Thyroid gland (tissue), 4 donors: ENCODE measurements at regions not wholly inside any gene's neighbourhood (a gene's known extent, or its start where the extent isn't known, plus 50 kb on each side); places are given as distances from the start of the nearest gene placed in this dataset.

Source experiments
- DNase-seq, 2 donors: peaks; one replicate each; pipeline ENCODE4 v3.0.0-alpha.2; 2019
- H3K27ac ChIP-seq, 3 donors: fragments of 200-600 bp; sonication (generic); 1 replicate in 2 of 3; 2 replicates in 1 of 3; pipeline ENCODE4 v1.5.1; 2016 to 2019; ENCODE audit warnings: mild to moderate bottlenecking in 1 of 3, moderate library complexity in 1 of 3
- H3K27me3 ChIP-seq: fragments of 200-600 bp; sonication (generic); one replicate; pipeline ENCODE4 v1.5.1; 2019
- H3K36me3 ChIP-seq, 2 donors: fragments of 200-600 bp; sonication (generic); one replicate each; pipeline ENCODE4 v1.5.1; 2016 to 2019
- H3K4me1 ChIP-seq, 2 donors: fragments of 200-600 bp; sonication (generic); one replicate each; pipeline ENCODE4 v1.5.1; 2017 to 2019
- H3K4me3 ChIP-seq, 3 donors: fragments of 200-600 bp; sonication (generic); replicated peaks in 1 of 3; 1 replicate in 2 of 3; 2 replicates in 1 of 3; pipeline ENCODE4 v1.5.1; 2016; ENCODE audit warnings: mild to moderate bottlenecking in 1 of 3
- H3K9me3 ChIP-seq: fragments of 200-600 bp; sonication (generic); one replicate; pipeline ENCODE4 v1.5.1; 2017
- POLR2A ChIP-seq, 2 donors: fragments of 450-650 bp; IDR thresholded peaks; one replicate each; pipeline ENCODE4 v1.6.1; 2017; ENCODE audit warnings: antibody characterized with exemption in 2 of 2, mild to moderate bottlenecking in 2 of 2, moderate library complexity in 1 of 2
- WGBS, 2 donors: methylation state at CpG; one replicate each; pipeline ENCODE4 v1.1.5; 2017; 5-methylcytosine and 5-hydroxymethylcytosine counted together
- intact Hi-C: fragments of 100-400 bp; cut with DNase I; formaldehyde crosslinking; loops from one replicate; pipeline ENCODE4 v1.15.1; 2023
- TF ChIP-seq, protein P1 (sequence below), 6 experiments: fragments of 200-600 bp in 3 of 6; fragments of 450-650 bp in 3 of 6; sonication (generic) in 3 of 6; IDR thresholded peaks; one replicate each; pipeline ENCODE4 v1.5.1; 2016 to 2019; ENCODE audit warnings: antibody characterized with exemption in 6 of 6, mild to moderate bottlenecking in 2 of 6, inconsistent platforms in 1 of 6, moderate library complexity in 1 of 6

DNA sequence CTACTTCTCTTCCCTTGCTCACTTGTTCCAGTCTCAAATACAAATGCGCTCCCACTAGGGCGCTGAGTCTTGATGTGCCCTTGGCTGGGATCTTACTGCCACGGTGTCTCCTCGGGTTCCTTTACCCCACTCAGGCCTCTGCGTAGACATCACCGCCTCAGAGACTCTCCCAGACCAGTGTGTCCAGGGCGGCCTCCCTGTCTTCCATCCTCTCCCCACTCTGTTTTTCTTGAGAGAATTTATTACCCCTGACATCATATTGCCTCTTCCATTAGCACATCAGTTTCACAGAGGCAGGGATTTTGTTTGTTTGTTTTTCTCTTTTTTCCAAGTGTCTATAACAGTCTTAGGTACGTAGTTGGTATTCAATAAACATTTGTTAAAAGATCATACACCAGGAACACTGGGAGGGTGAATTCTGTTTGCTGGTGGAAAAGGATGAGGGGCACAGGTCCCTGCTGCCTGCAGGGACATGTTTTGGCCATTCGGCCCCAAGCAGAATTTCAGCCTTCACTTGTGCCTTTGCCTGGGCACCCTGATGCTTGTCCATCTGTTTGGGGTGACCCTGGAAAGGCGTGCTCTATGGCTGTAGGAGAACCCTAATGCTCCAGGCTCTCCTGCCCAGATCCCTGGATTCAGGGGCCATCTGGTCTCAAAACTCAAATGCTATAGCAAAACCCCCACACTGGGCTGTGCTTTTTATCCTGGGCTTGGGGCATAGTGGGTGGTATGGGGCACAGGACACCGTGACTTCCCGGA is 55.0 kb downstream of the RPL37A start:
- H3K27ac ChIP-seq, result no peak overlapping the region

DNA sequence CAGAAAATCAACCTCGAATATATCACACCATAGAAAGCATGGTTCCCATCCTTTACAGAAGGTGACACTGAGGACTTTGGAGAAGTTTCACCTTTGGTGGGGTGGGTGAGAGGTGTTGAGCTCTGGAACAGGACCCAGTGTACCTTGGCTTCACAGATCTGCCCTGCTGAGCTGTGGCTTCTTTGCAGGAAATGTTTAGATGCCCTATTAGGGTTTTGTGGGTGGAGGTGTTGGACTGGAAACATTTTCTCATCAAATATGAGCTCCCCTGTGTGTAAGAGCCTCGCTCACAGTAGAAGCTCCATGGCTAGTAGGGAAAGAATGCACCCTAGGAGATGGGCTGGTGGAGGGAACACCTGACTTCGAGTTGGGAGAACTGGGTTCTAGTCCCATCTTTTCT is 55.6 kb downstream of the RPL37A start:
- intact Hi-C loops, result no loop called here
- DNase-seq, result no peak
- Histone ChIP-seq H3K27me3 (no peaks in the 10 kb centered on the region), H3K36me3 (no peaks in the 10 kb centered on the region), H3K9me3 (no peaks in the 10 kb centered on the region), H3K4me3 (no peak overlapping the region), H3K27ac (peak overlapping the region; percentile 74 to 88 (median 78)), H3K4me1 (peaks cover 22 to 26% of the 10 kb centered on the region in 2 donors)
- WGBS, 2 donors, result 94 to 97% methylated on average over 3 of the region's 3 CpGs
- TF ChIP-seq, protein P1, sequence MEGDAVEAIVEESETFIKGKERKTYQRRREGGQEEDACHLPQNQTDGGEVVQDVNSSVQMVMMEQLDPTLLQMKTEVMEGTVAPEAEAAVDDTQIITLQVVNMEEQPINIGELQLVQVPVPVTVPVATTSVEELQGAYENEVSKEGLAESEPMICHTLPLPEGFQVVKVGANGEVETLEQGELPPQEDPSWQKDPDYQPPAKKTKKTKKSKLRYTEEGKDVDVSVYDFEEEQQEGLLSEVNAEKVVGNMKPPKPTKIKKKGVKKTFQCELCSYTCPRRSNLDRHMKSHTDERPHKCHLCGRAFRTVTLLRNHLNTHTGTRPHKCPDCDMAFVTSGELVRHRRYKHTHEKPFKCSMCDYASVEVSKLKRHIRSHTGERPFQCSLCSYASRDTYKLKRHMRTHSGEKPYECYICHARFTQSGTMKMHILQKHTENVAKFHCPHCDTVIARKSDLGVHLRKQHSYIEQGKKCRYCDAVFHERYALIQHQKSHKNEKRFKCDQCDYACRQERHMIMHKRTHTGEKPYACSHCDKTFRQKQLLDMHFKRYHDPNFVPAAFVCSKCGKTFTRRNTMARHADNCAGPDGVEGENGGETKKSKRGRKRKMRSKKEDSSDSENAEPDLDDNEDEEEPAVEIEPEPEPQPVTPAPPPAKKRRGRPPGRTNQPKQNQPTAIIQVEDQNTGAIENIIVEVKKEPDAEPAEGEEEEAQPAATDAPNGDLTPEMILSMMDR (IDR thresholded peaks at IDR 0.05), result no peak
- TF ChIP-seq POLR2A (IDR thresholded peaks at IDR 0.05), result no peak

More for the DNA sequence above, 55.0 kb downstream of the RPL37A start:
- 96 to 97% methylated on average over 11 to 12 of the region's 12 CpGs for WGBS, 2 donors
- intact Hi-C loops, result no loop called here
- Histone ChIP-seq H3K4me3 (no peak overlapping the region), H3K4me1 (peaks cover 29 to 32% of the 10 kb centered on the region in 2 donors), H3K9me3 (no peaks in the 10 kb centered on the region), H3K27me3 (no peaks in the 10 kb centered on the region), H3K36me3 (no peaks in the 10 kb centered on the region)
- DNase-seq, result no peak
- no peak for TF ChIP-seq POLR2A (IDR thresholded peaks at IDR 0.05)
- TF ChIP-seq, protein P1 (IDR thresholded peaks at IDR 0.05), result no peak

DNA sequence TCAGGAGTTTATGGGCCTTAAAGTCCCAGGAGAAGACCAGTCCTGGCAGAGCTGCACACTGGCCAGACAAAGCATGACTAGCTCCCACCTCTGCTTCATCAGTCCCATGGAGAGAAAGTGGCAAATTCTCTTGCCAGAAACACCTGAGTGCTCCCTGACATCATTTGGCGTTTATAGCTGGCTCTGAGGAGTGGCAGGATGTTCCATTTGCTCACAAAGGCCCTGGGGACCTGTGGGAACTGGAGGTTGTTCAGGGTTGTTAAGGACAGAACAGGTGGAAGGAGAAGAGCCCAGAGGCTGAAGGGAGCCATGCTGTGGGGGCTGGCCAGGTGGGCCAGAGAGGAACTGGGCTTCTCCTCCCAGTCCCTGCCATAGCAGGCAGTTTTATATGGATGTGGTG is 56.1 kb downstream of the RPL37A start:
- TF ChIP-seq, protein P1 (IDR thresholded peaks at IDR 0.05), result no peak
- no peak for TF ChIP-seq POLR2A (IDR thresholded peaks at IDR 0.05)
- Histone ChIP-seq H3K4me1 (peaks cover 21 to 25% of the 10 kb centered on the region in 2 donors), H3K36me3 (no peaks in the 10 kb centered on the region), H3K4me3 (no peak overlapping the region), H3K27ac (peak overlapping the region; percentile 74 to 88 (median 78)), H3K9me3 (no peaks in the 10 kb centered on the region), H3K27me3 (no peaks in the 10 kb centered on the region)
- DNase-seq, result peak; percentile 29 to 38
- intact Hi-C loops, result no loop called here
- WGBS, 2 donors, result 0 to 29% methylated on average over 1 of the region's 1 CpG

DNA sequence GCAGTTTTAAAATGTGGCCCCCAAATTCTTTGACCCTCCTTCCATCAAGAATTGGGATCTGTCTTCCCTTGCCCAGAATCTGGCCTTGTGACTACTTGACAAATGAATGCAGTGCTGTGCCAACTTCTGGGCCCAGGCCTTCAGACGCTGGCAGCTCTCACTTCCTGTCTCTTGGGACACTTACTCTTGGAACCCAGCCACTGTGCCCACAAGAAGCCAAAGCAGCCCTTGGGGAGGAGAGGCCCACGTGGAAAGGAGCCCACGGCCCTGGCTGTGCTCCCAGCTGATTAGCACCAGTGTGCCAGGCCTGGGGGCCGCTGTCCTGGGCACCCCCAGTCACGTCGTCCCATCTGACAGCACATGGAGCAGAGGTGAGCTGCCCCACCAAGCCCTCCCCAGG is 56.6 kb downstream of the RPL37A start:
- Histone ChIP-seq H3K27ac (peak overlapping the region; percentile 74 to 88 (median 78)), H3K4me3 (no peak overlapping the region), H3K36me3 (no peaks in the 10 kb centered on the region), H3K4me1 (peaks cover 21 to 25% of the 10 kb centered on the region in 2 donors), H3K9me3 (no peaks in the 10 kb centered on the region), H3K27me3 (no peaks in the 10 kb centered on the region)
- peak; percentile 96 for DNase-seq
- intact Hi-C loops, result no loop called here
- no peak for TF ChIP-seq POLR2A (IDR thresholded peaks at IDR 0.05)
- TF ChIP-seq, protein P1 (IDR thresholded peaks at IDR 0.05), result peak in 1 of 6 experiments; percentile 15
- 16 to 23% methylated on average over 6 of the region's 6 CpGs for WGBS, 2 donors

DNA sequence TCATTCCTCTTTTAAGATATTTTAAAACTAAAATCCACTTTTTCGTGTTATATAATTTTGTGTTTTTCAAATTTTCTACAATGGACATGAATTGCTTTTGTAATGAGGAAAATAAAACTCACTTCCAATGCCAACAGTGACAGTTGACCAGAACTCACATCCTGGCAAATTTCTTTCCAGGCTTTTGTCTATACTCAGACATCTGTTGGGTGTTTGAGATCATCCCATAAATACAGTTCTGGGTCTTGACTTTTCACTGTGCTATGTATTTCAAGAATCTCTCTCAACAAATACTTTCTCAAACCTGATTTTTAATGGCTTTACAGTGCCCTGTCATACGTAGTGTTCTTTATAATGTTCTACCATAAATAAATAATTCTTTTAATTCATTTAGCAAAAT is 57.6 kb downstream of the RPL37A start:
- intact Hi-C loops, result no loop called here
- WGBS, 2 donors, result 96 to 97% methylated on average over 2 of the region's 2 CpGs
- Histone ChIP-seq H3K36me3 (no peaks in the 10 kb centered on the region), H3K27me3 (no peaks in the 10 kb centered on the region), H3K4me1 (peaks cover 28 to 29% of the 10 kb centered on the region in 2 donors), H3K27ac (peak overlapping the region in 1 of 3 donors; percentile 88), H3K9me3 (no peaks in the 10 kb centered on the region), H3K4me3 (no peak overlapping the region)
- no peak for DNase-seq
- TF ChIP-seq, protein P1 (IDR thresholded peaks at IDR 0.05), result no peak
- no peak for TF ChIP-seq POLR2A (IDR thresholded peaks at IDR 0.05)
